Activated naive CD4-positive, alpha-beta T cell treated with anti-CD3 and anti-CD28 coated beads for 36 hours (primary cell): ENCODE measurements at regions not wholly inside any gene's neighbourhood (a gene's known extent, or its start where the extent isn't known, plus 50 kb on each side); places are given as distances from the start of the nearest gene placed in this dataset.
"Not testable (repeated sequence)": the region's sequence is repeated elsewhere in the genome, so short reads cannot be mapped to it uniquely, and the experiment has no call there.

Experiments
- CTCF ChIA-PET: fragments of 350-600 bp; sonication (Branson Sonifier 250); formaldehyde crosslinking; loops from one replicate; lab custom pipeline; 2021; ENCODE audit warnings: antibody characterized with exemption; lab: Charles Lee
- DNase-seq: peaks from one replicate; pipeline ENCODE4 v3.0.0-alpha.2; 2020
- H3K27ac Mint-ChIP-seq: one replicate; pipeline ENCODE4 v1.8.0; 2021; ENCODE audit warnings: mild to moderate bottlenecking, mixed read lengths
- H3K27me3 Mint-ChIP-seq: one replicate; pipeline ENCODE4 v1.8.0; 2021; ENCODE audit warnings: low read depth, mixed read lengths
- H3K36me3 Mint-ChIP-seq: one replicate; pipeline ENCODE4 v1.8.0; 2021; ENCODE audit warnings: low read depth, mixed read lengths
- H3K4me1 Mint-ChIP-seq: one replicate; pipeline ENCODE4 v1.8.0; 2021; ENCODE audit warnings: low read depth, mixed read lengths
- H3K4me3 Mint-ChIP-seq: one replicate; pipeline ENCODE4 v1.8.0; 2021; ENCODE audit warnings: mild to moderate bottlenecking, moderate library complexity, mixed read lengths
- H3K9me3 Mint-ChIP-seq: one replicate; pipeline ENCODE4 v1.8.0; 2021; ENCODE audit warnings: mixed read lengths
- intact Hi-C: fragments of 100-400 bp; cut with micrococcal nuclease; formaldehyde crosslinking; loops from one replicate; pipeline ENCODE4 v1.15.1; 2023

GRCh38 chr9:39775570-39775969 is 420.1 kb downstream of the SPATA31A1 start:
- H3K9me3 Mint-ChIP-seq, H3K4me1 Mint-ChIP-seq, H3K27ac Mint-ChIP-seq, DNase-seq, CTCF ChIA-PET, H3K27me3 Mint-ChIP-seq, H3K4me3 Mint-ChIP-seq, intact Hi-C loops, H3K36me3 Mint-ChIP-seq: not testable (repeated sequence)

- not testable (repeated sequence) for H3K9me3 Mint-ChIP-seq
Observed at GRCh38 chr9:39791356-39791755, 435.9 kb downstream of the SPATA31A1 start.

GRCh38 chr9:39797935-39798334 is 442.5 kb downstream of the SPATA31A1 start:
- H3K9me3 Mint-ChIP-seq, DNase-seq, H3K4me3 Mint-ChIP-seq, CTCF ChIA-PET, H3K27ac Mint-ChIP-seq, H3K4me1 Mint-ChIP-seq, intact Hi-C loops, H3K36me3 Mint-ChIP-seq, H3K27me3 Mint-ChIP-seq: not testable (repeated sequence)

More at GRCh38 chr9:39791356-39791755, 435.9 kb downstream of the SPATA31A1 start:
- H3K4me1 Mint-ChIP-seq, H3K27ac Mint-ChIP-seq, H3K27me3 Mint-ChIP-seq, intact Hi-C loops, DNase-seq, H3K4me3 Mint-ChIP-seq, H3K36me3 Mint-ChIP-seq, CTCF ChIA-PET: not testable (repeated sequence)

- CTCF ChIA-PET, DNase-seq, H3K4me1 Mint-ChIP-seq, H3K9me3 Mint-ChIP-seq, H3K27me3 Mint-ChIP-seq, H3K4me3 Mint-ChIP-seq, H3K27ac Mint-ChIP-seq, H3K36me3 Mint-ChIP-seq, intact Hi-C loops: not testable (repeated sequence)
Observed at GRCh38 chr9:39799252-39799651, 443.8 kb downstream of the SPATA31A1 start.

- H3K27me3 Mint-ChIP-seq, H3K9me3 Mint-ChIP-seq, intact Hi-C loops, DNase-seq, CTCF ChIA-PET, H3K4me1 Mint-ChIP-seq, H3K36me3 Mint-ChIP-seq, H3K4me3 Mint-ChIP-seq, H3K27ac Mint-ChIP-seq: not testable (repeated sequence)
Observed at GRCh38 chr9:39802561-39802960, 447.1 kb downstream of the SPATA31A1 start.

- intact Hi-C loops = not testable (repeated sequence)
Observed at GRCh38 chr9:39809401-39810226, 454.1 kb downstream of the SPATA31A1 start.

GRCh38 chr9:39810401-39810800 is 454.9 kb downstream of the SPATA31A1 start:
- H3K9me3 Mint-ChIP-seq, H3K27me3 Mint-ChIP-seq, intact Hi-C loops, DNase-seq, CTCF ChIA-PET, H3K27ac Mint-ChIP-seq, H3K4me1 Mint-ChIP-seq, H3K4me3 Mint-ChIP-seq, H3K36me3 Mint-ChIP-seq: not testable (repeated sequence)

More at GRCh38 chr9:39809401-39810226, 454.1 kb downstream of the SPATA31A1 start:
- peak overlapping the region; percentile 95 for H3K27ac Mint-ChIP-seq
- peak; percentile 53 for DNase-seq
- H3K27me3 Mint-ChIP-seq, H3K9me3 Mint-ChIP-seq, CTCF ChIA-PET, H3K4me1 Mint-ChIP-seq, H3K36me3 Mint-ChIP-seq: not testable (repeated sequence)
- H3K4me3 Mint-ChIP-seq = peak overlapping the region; percentile 96

GRCh38 chr9:39811615-39812014 is 456.1 kb downstream of the SPATA31A1 start:
- H3K36me3 Mint-ChIP-seq, CTCF ChIA-PET, H3K27me3 Mint-ChIP-seq, DNase-seq, H3K9me3 Mint-ChIP-seq, H3K4me3 Mint-ChIP-seq, H3K4me1 Mint-ChIP-seq, H3K27ac Mint-ChIP-seq, intact Hi-C loops: not testable (repeated sequence)

GRCh38 chr9:39828457-39828856 is 473.0 kb downstream of the SPATA31A1 start:
- CTCF ChIA-PET, DNase-seq, H3K4me1 Mint-ChIP-seq, H3K36me3 Mint-ChIP-seq, H3K27ac Mint-ChIP-seq, intact Hi-C loops, H3K4me3 Mint-ChIP-seq, H3K27me3 Mint-ChIP-seq, H3K9me3 Mint-ChIP-seq: not testable (repeated sequence)
